ENCODE measurements at regions not wholly inside any gene's neighbourhood (a gene's known extent, or its start where the extent isn't known, plus 50 kb on each side); places are given as distances from the start of the nearest gene placed in this dataset.

GRCh38 chr1:111556325-111557037 is 53.0 kb upstream of the ADORA3 start:
- ChIA-PET CTCF (ENCODE audit: unreplicated experiment) (no interaction called here), POLR2A (no interaction called here)
- no TSS peak for BruUV-seq (replicated peaks)
- peak; percentile 24 for DNase-seq (ENCODE audit: low spot score)
- H3K4me2 ChIP-seq (ENCODE audit: low read length), result no peak overlapping the region
- no peaks in the 10 kb centered on the region for H3K9me3 ChIP-seq (ENCODE audit: low read length)
- no peaks in the 10 kb centered on the region for H3K79me2 ChIP-seq (ENCODE audit: insufficient read depth, low read depth, low read length)
- H3K9me2 ChIP-seq (ENCODE audit: insufficient read depth, low read length), result no peaks in the 10 kb centered on the region
- no peak overlapping the region for H3K4me3 ChIP-seq (ENCODE audit: low read depth, low read length, poor library complexity, severe bottlenecking)
- peak; percentile 60 for TF ChIP-seq CTCF (conservative IDR thresholded peaks at IDR 0.05; ENCODE audit: low read length)
- no peak for TF ChIP-seq EZH2phosphoT487 (IDR thresholded peaks at IDR 0.05; ENCODE audit: borderline replicate concordance, low read depth, low read length)
- H3K4me1 ChIP-seq (ENCODE audit: insufficient read depth, low read length, poor library complexity, severe bottlenecking), result no peaks in the 10 kb centered on the region
- intact Hi-C loops (cut with micrococcal nuclease; ENCODE audit: unreplicated experiment), result no loop called here
- no peaks in the 10 kb centered on the region for H4K20me1 ChIP-seq (ENCODE audit: insufficient read depth, low read length)
- no peaks in the 10 kb centered on the region for H3K36me3 ChIP-seq (ENCODE audit: insufficient read depth, low read length)
- H3K27ac ChIP-seq (ENCODE audit: low read depth, low read length, poor library complexity, severe bottlenecking), result no peak overlapping the region
- no peak overlapping the region for H2AFZ ChIP-seq (ENCODE audit: low read length)

- Histone ChIP-seq H2AFZ (ENCODE audit: low read length) (no peak overlapping the region), H4K20me1 (ENCODE audit: insufficient read depth, low read length) (no peaks in the 10 kb centered on the region), H3K9me3 (ENCODE audit: low read length) (no peaks in the 10 kb centered on the region), H3K9me2 (ENCODE audit: insufficient read depth, low read length) (no peaks in the 10 kb centered on the region), H3K36me3 (ENCODE audit: insufficient read depth, low read length) (no peaks in the 10 kb centered on the region), H3K4me1 (ENCODE audit: insufficient read depth, low read length, poor library complexity, severe bottlenecking) (no peaks in the 10 kb centered on the region), H3K79me2 (ENCODE audit: insufficient read depth, low read depth, low read length) (no peaks in the 10 kb centered on the region), H3K27ac (ENCODE audit: low read depth, low read length, poor library complexity, severe bottlenecking) (no peak overlapping the region), H3K4me3 (ENCODE audit: low read depth, low read length, poor library complexity, severe bottlenecking) (no peak overlapping the region), H3K4me2 (ENCODE audit: low read length) (no peak overlapping the region)
- DNase-seq (ENCODE audit: low spot score), result no peak
- intact Hi-C loops (cut with micrococcal nuclease; ENCODE audit: unreplicated experiment), result no loop called here
- TF ChIP-seq CTCF (conservative IDR thresholded peaks at IDR 0.05; ENCODE audit: low read length) (no peak), EZH2phosphoT487 (IDR thresholded peaks at IDR 0.05; ENCODE audit: borderline replicate concordance, low read depth, low read length) (no peak)
- CTCF ChIA-PET (ENCODE audit: unreplicated experiment), result no interaction called here
- no TSS peak for BruUV-seq (replicated peaks)
- POLR2A ChIA-PET, result interaction anchor here (1.1 kb wide), 1 partner anchor 9 kb away, joined by 3 read pairs; no protein-coding TSS in a partner anchor
These were observed 56.4 kb upstream of the ADORA3 start for GRCh38 chr1:111559736-111560279.

GRCh38 chr1:111561328-111561727 is 57.9 kb upstream of the ADORA3 start:
- H3K9me3 ChIP-seq (ENCODE audit: low read length), result no peaks in the 10 kb centered on the region
- BruUV-seq (replicated peaks), result no TSS peak
- H3K9me2 ChIP-seq (ENCODE audit: insufficient read depth, low read length), result no peaks in the 10 kb centered on the region
- intact Hi-C loops (cut with micrococcal nuclease; ENCODE audit: unreplicated experiment), result no loop called here
- no peak overlapping the region for H2AFZ ChIP-seq (ENCODE audit: low read length)
- CTCF ChIA-PET (ENCODE audit: unreplicated experiment), result no interaction called here
- H3K4me2 ChIP-seq (ENCODE audit: low read length), result no peak overlapping the region
- H3K4me1 ChIP-seq (ENCODE audit: insufficient read depth, low read length, poor library complexity, severe bottlenecking), result no peaks in the 10 kb centered on the region
- no peak overlapping the region for H3K4me3 ChIP-seq (ENCODE audit: low read depth, low read length, poor library complexity, severe bottlenecking)
- no peaks in the 10 kb centered on the region for H3K36me3 ChIP-seq (ENCODE audit: insufficient read depth, low read length)
- H3K27ac ChIP-seq (ENCODE audit: low read depth, low read length, poor library complexity, severe bottlenecking), result no peak overlapping the region
- POLR2A ChIA-PET, result interaction anchor here (0.8 kb wide), 1 partner anchor 21 kb away, joined by 3 read pairs; no protein-coding TSS in a partner anchor
- DNase-seq (ENCODE audit: low spot score), result no peak
- TF ChIP-seq EZH2phosphoT487 (IDR thresholded peaks at IDR 0.05; ENCODE audit: borderline replicate concordance, low read depth, low read length) (no peak), CTCF (conservative IDR thresholded peaks at IDR 0.05; ENCODE audit: low read length) (no peak)
- H4K20me1 ChIP-seq (ENCODE audit: insufficient read depth, low read length), result no peaks in the 10 kb centered on the region
- H3K79me2 ChIP-seq (ENCODE audit: insufficient read depth, low read depth, low read length), result no peaks in the 10 kb centered on the region

All from OCI-LY7 (cell line).